GM13977 (cell line): ENCODE measurements at regions not wholly inside any gene's neighbourhood (a gene's known extent, or its start where the extent isn't known, plus 50 kb on each side); places are given as distances from the start of the nearest gene placed in this dataset.

Experiments used
- DNase-seq: peaks from one replicate; pipeline ENCODE4 v3.0.0; 2012; ENCODE audit warnings: low spot score
- CTCF ChIP-seq: IDR thresholded peaks from 2 replicates; pipeline ENCODE4 v1.5.1; 2012; ENCODE audit warnings: mild to moderate bottlenecking, control low read depth; ENCODE audit not compliant: insufficient read depth; ENCODE audit errors: extremely low read depth, missing control alignments
- in situ Hi-C: fragments of 300-500 bp; cut with MboI; formaldehyde crosslinking; loops from one replicate; pipeline ENCODE4 v1.12.0; 2022; ENCODE audit warnings: low sequenced_read_pairs, low pct_unique_long_range_greater_than_20kb, mixed read lengths, inconsistent platforms; ENCODE audit not compliant: unreplicated experiment

GRCh38 chr12:45622210-45622937 lies 107.1 kb upstream of the ARID2 start:
- no peak for DNase-seq
- in situ Hi-C loops: no loop called here
- TF ChIP-seq CTCF: no peak

DNA sequence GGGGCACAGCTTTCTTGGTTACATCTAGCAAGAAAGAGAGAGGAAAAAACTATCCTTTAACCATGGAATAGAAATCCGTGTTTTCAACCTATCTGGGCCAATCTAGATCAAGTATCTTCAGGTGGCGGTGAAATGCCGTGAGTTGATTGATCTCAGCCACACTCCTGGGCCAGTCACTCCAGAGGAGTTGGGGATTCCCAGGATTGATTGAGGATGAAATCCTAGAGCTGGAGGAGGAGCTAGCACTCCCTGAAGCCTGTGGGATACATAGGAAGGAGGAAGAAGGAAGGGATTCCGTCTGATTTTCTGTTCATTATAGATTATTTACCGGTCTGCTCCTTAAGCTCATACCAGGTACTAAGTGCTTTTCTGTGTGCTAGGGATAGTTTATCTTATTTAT lies 106.3 kb upstream of the ARID2 start:
- in situ Hi-C loops: no loop called here
- no peak for DNase-seq
- no peak for TF ChIP-seq CTCF

DNA sequence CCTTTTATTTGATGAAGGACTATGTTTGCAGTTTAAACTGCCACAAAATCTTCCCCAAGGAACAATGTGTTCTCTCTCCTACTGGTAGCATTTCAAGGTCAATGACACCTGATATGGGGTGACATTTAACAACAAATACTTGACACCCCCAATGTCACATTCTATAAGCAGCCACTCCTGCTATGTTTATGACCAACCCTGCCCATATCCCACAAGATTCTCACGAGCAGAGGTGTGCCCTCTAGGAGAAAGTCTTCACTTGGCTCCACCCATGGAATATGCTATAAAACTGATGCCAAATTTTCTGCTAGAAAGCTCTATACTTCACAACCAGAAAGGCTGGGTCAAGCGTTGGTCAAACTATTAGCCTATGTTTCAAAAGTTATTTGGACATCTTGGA lies 105.6 kb upstream of the ARID2 start:
- no peak for TF ChIP-seq CTCF
- in situ Hi-C loops: no loop called here
- no peak for DNase-seq

- DNase-seq: no peak
- in situ Hi-C loops: no loop called here
- no peak for TF ChIP-seq CTCF
Measured at GRCh38 chr12:45626965-45627364, 102.5 kb upstream of the ARID2 start.

GRCh38 chr12:45627407-45628069 lies 102.0 kb upstream of the ARID2 start:
- no peak for DNase-seq
- TF ChIP-seq CTCF: no peak
- in situ Hi-C loops: no loop called here

- in situ Hi-C loops: no loop called here
- no peak for TF ChIP-seq CTCF
- DNase-seq: no peak
Measured at GRCh38 chr12:45629292-45629691, 100.2 kb upstream of the ARID2 start.
